ENCODE measurements at regions not wholly inside any gene's neighbourhood (a gene's known extent, or its start where the extent isn't known, plus 50 kb on each side); places are given as distances from the start of the nearest gene placed in this dataset.

- H3K4me1 ChIP-seq, result no peaks in the 10 kb centered on the region
- no peaks in the 10 kb centered on the region for H3K9me3 ChIP-seq
- WGBS, 2 donors (ENCODE audit: low coverage in 1 of 2), result 75 to 76% methylated on average over 3 to 4 of the region's 4 CpGs
- no peak for ATAC-seq
- H3K27me3 ChIP-seq, result peaks cover 17% of the 10 kb centered on the region
- no peak overlapping the region for H3K27ac ChIP-seq
- H3K36me3 ChIP-seq, result no peaks in the 10 kb centered on the region
- no peak for TF ChIP-seq EP300 (IDR thresholded peaks at IDR 0.05)
- no peak for TF ChIP-seq CTCF (IDR thresholded peaks at IDR 0.05)
- no peak for TF ChIP-seq POLR2A (IDR thresholded peaks at IDR 0.05)
- no peak for TF ChIP-seq POLR2AphosphoS5 (IDR thresholded peaks at IDR 0.05)
- no peak overlapping the region for H3K4me3 ChIP-seq
These were observed 519.6 kb downstream of the NTRK3 start for GRCh38 chr15:87736891-87737389.

DNA sequence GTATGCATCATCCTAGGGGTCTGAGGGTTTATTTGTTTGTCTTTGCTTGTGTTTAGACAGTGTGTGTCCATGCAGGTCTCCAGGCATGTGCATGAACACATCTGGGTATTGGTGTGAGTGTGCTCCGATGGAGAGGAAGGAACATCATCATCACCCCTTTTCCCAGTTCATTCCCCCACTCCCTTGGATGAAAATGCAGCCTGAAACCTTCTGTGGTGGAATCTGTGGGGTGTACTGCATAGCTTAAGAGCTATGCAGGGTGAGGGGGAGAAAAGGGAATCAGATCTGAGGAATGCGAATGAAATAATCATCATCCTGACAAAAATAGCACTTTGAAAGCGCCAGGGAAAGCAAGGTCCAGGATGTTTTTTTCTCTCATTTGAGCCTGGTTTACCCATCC lies 520.1 kb downstream of the NTRK3 start:
- ATAC-seq, result no peak
- 57 to 73% methylated on average over 1 to 2 of the region's 3 CpGs for WGBS, 2 donors (ENCODE audit: low coverage in 1 of 2)
- no peak for TF ChIP-seq POLR2A (IDR thresholded peaks at IDR 0.05)
- TF ChIP-seq EP300 (IDR thresholded peaks at IDR 0.05), result no peak
- TF ChIP-seq CTCF (IDR thresholded peaks at IDR 0.05), result no peak
- no peak for TF ChIP-seq POLR2AphosphoS5 (IDR thresholded peaks at IDR 0.05)
- Histone ChIP-seq H3K4me3 (no peak overlapping the region), H3K36me3 (no peaks in the 10 kb centered on the region), H3K4me1 (no peaks in the 10 kb centered on the region), H3K9me3 (no peaks in the 10 kb centered on the region), H3K27me3 (peaks cover 17% of the 10 kb centered on the region), H3K27ac (no peak overlapping the region)

DNA sequence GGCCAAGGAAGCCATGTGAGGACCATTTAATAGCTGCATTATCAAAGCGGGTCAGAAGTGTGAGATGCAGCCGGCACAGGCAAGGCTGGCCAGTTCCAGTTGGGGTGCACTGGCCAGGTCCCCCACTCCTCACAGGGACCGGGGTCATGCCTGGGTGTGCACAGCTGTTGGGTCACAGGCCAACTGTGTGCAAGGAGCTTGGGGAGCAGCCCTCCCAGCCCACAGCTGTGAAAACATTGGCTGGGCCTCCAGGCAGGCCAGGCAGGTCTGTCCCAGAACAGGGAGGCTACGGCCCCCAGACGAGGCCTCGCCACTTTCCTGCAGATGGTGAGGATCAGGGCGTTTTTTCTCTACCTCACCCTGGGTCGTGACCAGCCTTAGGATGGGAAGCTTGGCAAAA lies 521.0 kb downstream of the NTRK3 start:
- TF ChIP-seq CTCF (IDR thresholded peaks at IDR 0.05) (no peak), POLR2A (IDR thresholded peaks at IDR 0.05) (no peak), POLR2AphosphoS5 (IDR thresholded peaks at IDR 0.05) (no peak), EP300 (IDR thresholded peaks at IDR 0.05) (no peak)
- H3K4me3 ChIP-seq, result no peak overlapping the region
- peaks cover 17% of the 10 kb centered on the region for H3K27me3 ChIP-seq
- no peaks in the 10 kb centered on the region for H3K36me3 ChIP-seq
- ATAC-seq, result no peak
- no peaks in the 10 kb centered on the region for H3K4me1 ChIP-seq
- no CpG with 5 or more reads among the region's 8 CpGs for WGBS, 2 donors (ENCODE audit: low coverage in 1 of 2)
- H3K9me3 ChIP-seq, result no peaks in the 10 kb centered on the region
- no peak overlapping the region for H3K27ac ChIP-seq

GRCh38 chr15:87734571-87735373 lies 521.8 kb downstream of the NTRK3 start:
- Histone ChIP-seq H3K27me3 (peaks cover 17% of the 10 kb centered on the region), H3K4me3 (no peak overlapping the region), H3K9me3 (no peaks in the 10 kb centered on the region), H3K36me3 (no peaks in the 10 kb centered on the region), H3K27ac (no peak overlapping the region), H3K4me1 (no peaks in the 10 kb centered on the region)
- WGBS, 2 donors (ENCODE audit: low coverage in 1 of 2), result 67 to 74% methylated on average over 9 to 11 of the region's 11 CpGs
- TF ChIP-seq POLR2AphosphoS5 (IDR thresholded peaks at IDR 0.05) (no peak), CTCF (IDR thresholded peaks at IDR 0.05) (no peak), EP300 (IDR thresholded peaks at IDR 0.05) (no peak), POLR2A (IDR thresholded peaks at IDR 0.05) (no peak)
- no peak for ATAC-seq

DNA sequence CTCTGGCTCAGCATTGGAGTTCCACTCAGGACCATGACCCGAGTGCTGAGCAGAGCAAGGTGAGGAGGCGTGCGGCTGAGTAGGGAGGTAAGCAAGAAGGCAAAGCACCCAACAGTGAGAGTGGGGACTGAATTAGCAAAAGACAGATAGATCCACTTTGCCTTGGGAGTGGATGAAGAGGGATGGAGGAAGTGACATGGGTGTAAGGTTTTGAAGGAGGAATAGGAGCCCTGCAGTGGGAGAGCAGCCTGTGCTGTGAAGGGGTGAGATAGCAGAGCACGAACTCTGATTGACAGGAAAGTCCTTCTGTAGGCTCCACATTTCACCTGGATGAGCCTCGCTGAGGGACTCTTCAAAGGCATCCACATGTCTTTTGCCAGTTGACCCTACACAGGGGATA lies 522.6 kb downstream of the NTRK3 start:
- no peak for ATAC-seq
- Histone ChIP-seq H3K9me3 (no peaks in the 10 kb centered on the region), H3K4me3 (no peak overlapping the region), H3K27ac (no peak overlapping the region), H3K27me3 (peaks cover 17% of the 10 kb centered on the region), H3K4me1 (no peaks in the 10 kb centered on the region), H3K36me3 (no peaks in the 10 kb centered on the region)
- TF ChIP-seq POLR2A (IDR thresholded peaks at IDR 0.05) (no peak), POLR2AphosphoS5 (IDR thresholded peaks at IDR 0.05) (no peak), CTCF (IDR thresholded peaks at IDR 0.05) (no peak), EP300 (IDR thresholded peaks at IDR 0.05) (no peak)
- 76 to 92% methylated on average over 3 to 4 of the region's 5 CpGs for WGBS, 2 donors (ENCODE audit: low coverage in 1 of 2)
